H1 (cell line): ENCODE measurements at regions not wholly inside any gene's neighbourhood (a gene's known extent, or its start where the extent isn't known, plus 50 kb on each side); places are given as distances from the start of the nearest gene placed in this dataset.

Experiments used
- BACH1 ChIP-seq: IDR thresholded peaks from 2 replicates; pipeline ENCODE4 v1.6.1; 2012; ENCODE audit warnings: low read length, improper control_type of control experiment
- TAF7 ChIP-seq: optimal IDR thresholded peaks from 2 replicates; pipeline ENCODE3; 2011; ENCODE audit warnings: low read depth, mild to moderate bottlenecking, inconsistent platforms, low read length, moderate library complexity, borderline replicate concordance

- TF ChIP-seq BACH1: no peak
- TF ChIP-seq TAF7: no peak
Observed at GRCh38 chr13:84413016-84413415, 530.7 kb upstream of the SLITRK1 start (continued).
